Stomach (tissue), 8 donors: ENCODE measurements at regions not wholly inside any gene's neighbourhood (a gene's known extent, or its start where the extent isn't known, plus 50 kb on each side); places are given as distances from the start of the nearest gene placed in this dataset.

ENCODE experiments used
- DNase-seq, 2 donors: peaks; one replicate each; pipeline versions ENCODE4 v3.0.0 to v3.0.0-alpha.2; 2013 to 2019
- H3K27ac ChIP-seq, 5 donors: fragments of 200-600 bp in 4 of 5; sonication (generic) in 4 of 5; one replicate each; pipeline ENCODE4 v1.5.1; 2013 to 2019; ENCODE audit warnings: mild to moderate bottlenecking in 1 of 5, moderate library complexity in 1 of 5
- H3K27me3 ChIP-seq, 3 donors: fragments of 200-600 bp; sonication (generic); one replicate each; pipeline ENCODE4 v1.5.1; 2017 to 2019; ENCODE audit warnings: mixed run types in 1 of 3
- H3K36me3 ChIP-seq, 4 donors: fragments of 200-600 bp; sonication (generic); 1 replicate in 3 of 4; 2 replicates in 1 of 4; pipeline ENCODE4 v1.5.1; 2016 to 2019
- H3K4me1 ChIP-seq, 4 donors: fragments of 200-600 bp; sonication (generic); one replicate each; pipeline ENCODE4 v1.5.1; 2016 to 2019
- H3K4me3 ChIP-seq, 4 donors: fragments of 200-600 bp; sonication (generic) in 3 of 4; one replicate each; pipeline ENCODE4 v1.5.1; 2016 to 2019; ENCODE audit warnings: mild to moderate bottlenecking in 1 of 4
- H3K9me3 ChIP-seq, 4 donors: fragments of 200-600 bp; sonication (generic); one replicate each; pipeline ENCODE4 v1.5.1; 2016 to 2019
- CTCF ChIP-seq, 7 experiments: fragments of 450-650 bp in 4 of 7; fragments of 200-600 bp in 3 of 7; sonication (generic) in 3 of 7; IDR thresholded peaks; one replicate each; pipeline ENCODE4 v1.5.1; 2016 to 2019; ENCODE audit warnings: antibody characterized with exemption in 7 of 7, control low read depth in 2 of 7, mild to moderate bottlenecking in 1 of 7
- EP300 ChIP-seq: sonication (generic); formaldehyde crosslinking; IDR thresholded peaks from one replicate; pipeline ENCODE4 v1.6.1; 2017; ENCODE audit warnings: antibody characterized with exemption
- POLR2A ChIP-seq, 4 donors: fragments of 450-650 bp; IDR thresholded peaks; one replicate each; pipeline ENCODE4 v1.6.1; 2016; ENCODE audit warnings: antibody characterized with exemption in 4 of 4, control low read depth in 2 of 4, mild to moderate bottlenecking in 1 of 4, moderate library complexity in 1 of 4
- POLR2AphosphoS5 ChIP-seq, 3 donors: sonication (generic); formaldehyde crosslinking; IDR thresholded peaks; one replicate each; pipeline ENCODE4 v1.6.1; 2016; ENCODE audit warnings: antibody characterized with exemption in 3 of 3
- WGBS, 5 donors: extraction: QIAGEN DNeasy Blood & Tissue Kit in 3 of 5; methylation state at CpG; one replicate each; pipeline versions ENCODE4 v1.1.5 to v1.1.7; 2013 to 2018; 5-methylcytosine and 5-hydroxymethylcytosine counted together
- intact Hi-C: fragments of 100-400 bp; cut with DNase I; formaldehyde crosslinking; loops from one replicate; pipeline ENCODE4 v1.15.1; 2023; ENCODE audit warnings: low total_unique reads
- donor health status: healthy with polysubstance abuse.
- donor health status: Bipolar disorder and iron deficiency.
- donor health status: healthy.

GRCh38 chr13:47215736-47216135 lies 318.9 kb upstream of the HTR2A start:
- whole genome bisulfite sequencing, 5 donors, result 81 to 88% (median 85%) methylated on average over 2 of the region's 2 CpGs
- H3K9me3 ChIP-seq, result no peaks in the 10 kb centered on the region
- intact Hi-C loops, result no loop called here
- no peak for DNase-seq
- no peak overlapping the region for H3K4me3 ChIP-seq
- no peaks in the 10 kb centered on the region for H3K27me3 ChIP-seq
- TF ChIP-seq POLR2A (IDR thresholded peaks at IDR 0.05), result no peak
- TF ChIP-seq POLR2AphosphoS5 (IDR thresholded peaks at IDR 0.05), result no peak
- no peak for TF ChIP-seq EP300
- no peak for TF ChIP-seq CTCF (IDR thresholded peaks at IDR 0.05)
- no peak overlapping the region for H3K27ac ChIP-seq
- no peaks in the 10 kb centered on the region for H3K4me1 ChIP-seq
- H3K36me3 ChIP-seq, result no peaks in the 10 kb centered on the region

DNA sequence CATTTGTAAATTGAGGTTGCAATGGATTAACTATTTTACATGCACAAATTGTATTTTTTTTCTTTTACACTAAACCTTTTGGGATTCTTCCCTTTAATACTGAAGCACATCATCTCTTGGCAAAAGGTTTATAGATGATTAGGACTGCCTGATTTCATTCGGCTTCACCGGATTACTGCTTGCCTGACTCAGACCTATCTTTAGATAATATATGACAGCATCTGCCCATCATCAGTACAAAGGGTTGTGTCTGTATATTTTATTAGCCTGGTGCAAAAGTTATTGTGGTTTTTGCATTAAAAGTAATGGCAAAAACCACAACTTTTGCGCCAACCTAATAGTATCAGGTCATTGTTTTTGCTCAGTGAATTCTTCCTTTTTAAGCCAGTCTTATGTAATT lies 316.2 kb upstream of the HTR2A start:
- Histone ChIP-seq H3K36me3 (no peaks in the 10 kb centered on the region), H3K27ac (no peak overlapping the region), H3K9me3 (no peaks in the 10 kb centered on the region), H3K4me1 (no peaks in the 10 kb centered on the region), H3K4me3 (no peak overlapping the region), H3K27me3 (no peaks in the 10 kb centered on the region)
- TF ChIP-seq POLR2AphosphoS5 (IDR thresholded peaks at IDR 0.05) (no peak), CTCF (IDR thresholded peaks at IDR 0.05) (no peak), POLR2A (IDR thresholded peaks at IDR 0.05) (no peak), EP300 (no peak)
- no peak for DNase-seq
- WGBS, 5 donors, result 82 to 93% (median 91%) methylated on average over 3 of the region's 3 CpGs
- intact Hi-C loops, result no loop called here

GRCh38 chr13:47211106-47211505 lies 314.3 kb upstream of the HTR2A start:
- no peaks in the 10 kb centered on the region for H3K36me3 ChIP-seq
- no peak overlapping the region for H3K27ac ChIP-seq
- H3K27me3 ChIP-seq, result no peaks in the 10 kb centered on the region
- TF ChIP-seq CTCF (IDR thresholded peaks at IDR 0.05), result no peak
- TF ChIP-seq POLR2AphosphoS5 (IDR thresholded peaks at IDR 0.05), result no peak
- no peak for TF ChIP-seq EP300
- no peak for TF ChIP-seq POLR2A (IDR thresholded peaks at IDR 0.05)
- no peak overlapping the region for H3K4me3 ChIP-seq
- DNase-seq, result no peak
- no peaks in the 10 kb centered on the region for H3K4me1 ChIP-seq
- no peaks in the 10 kb centered on the region for H3K9me3 ChIP-seq
- WGBS, 5 donors, result 29 to 50% (median 33%) methylated on average over 5 of the region's 5 CpGs
- intact Hi-C loops, result no loop called here

DNA sequence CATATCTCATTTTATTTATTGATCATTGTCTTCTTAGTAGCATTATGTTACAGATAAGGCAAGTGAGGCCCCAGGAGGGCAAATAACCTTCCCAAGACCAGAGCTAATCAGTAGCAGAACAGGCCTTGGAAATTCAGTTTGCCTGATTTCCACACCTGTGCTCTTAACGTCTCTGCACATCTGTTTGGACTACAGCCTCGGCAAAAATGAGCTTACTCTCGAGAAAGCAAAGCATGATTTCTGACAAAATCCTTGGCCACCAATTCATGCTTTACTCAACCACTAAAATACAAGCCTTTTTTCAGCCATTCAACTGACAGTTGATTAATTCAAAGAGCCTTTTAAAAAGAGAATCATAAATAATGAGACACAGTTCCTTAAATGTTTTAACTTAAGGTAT lies 309.3 kb upstream of the HTR2A start:
- no peaks in the 10 kb centered on the region for H3K36me3 ChIP-seq
- TF ChIP-seq CTCF (IDR thresholded peaks at IDR 0.05) (no peak), EP300 (no peak)
- no peak overlapping the region for H3K4me3 ChIP-seq
- no peaks in the 10 kb centered on the region for H3K4me1 ChIP-seq
- no peak for DNase-seq
- 21 to 60% (median 33%) methylated on average over 3 of the region's 3 CpGs for WGBS, 5 donors
- intact Hi-C loops, result no loop called here
- H3K9me3 ChIP-seq, result peaks cover 0 to 6% (median 0%) of the 10 kb centered on the region in 4 donors
- no peak overlapping the region for H3K27ac ChIP-seq
- H3K27me3 ChIP-seq, result no peaks in the 10 kb centered on the region
